HG03354 (cell line): ENCODE measurements at regions not wholly inside any gene's neighbourhood (a gene's known extent, or its start where the extent isn't known, plus 50 kb on each side); places are given as distances from the start of the nearest gene placed in this dataset.
"Not testable (repeated sequence)": the region's sequence is repeated elsewhere in the genome, so short reads cannot be mapped to it uniquely, and the experiment has no call there.

Experiments
- ATAC-seq: cut with Tn5 transposase; IDR thresholded peaks from one replicate; pipeline ENCODE4 v1.9.1; 2021; ENCODE audit warnings: mild to moderate bottlenecking; ENCODE audit not compliant: unreplicated experiment, poor library complexity, severe bottlenecking

- ATAC-seq, result no peak
Measured at GRCh38 chr16:80109581-80109980, 431.2 kb upstream of the DYNLRB2 start.

- ATAC-seq, result no peak
Measured at GRCh38 chr16:80107900-80108299, 432.9 kb upstream of the DYNLRB2 start.

- ATAC-seq, result no peak
Measured at GRCh38 chr16:80105751-80106150, 435.0 kb upstream of the DYNLRB2 start.

- ATAC-seq, result no peak
Measured at GRCh38 chr16:80105160-80105559, 435.6 kb upstream of the DYNLRB2 start.

- no peak for ATAC-seq
Measured at GRCh38 chr16:80104401-80104800, 436.4 kb upstream of the DYNLRB2 start.

- no peak for ATAC-seq
Measured at GRCh38 chr16:80103463-80103862, 437.3 kb upstream of the DYNLRB2 start.

GRCh38 chr16:80100846-80101451 lies 439.8 kb upstream of the DYNLRB2 start:
- no peak for ATAC-seq

GRCh38 chr16:80100186-80100585 lies 440.6 kb upstream of the DYNLRB2 start:
- ATAC-seq, result no peak

GRCh38 chr16:80097098-80097497 lies 443.7 kb upstream of the DYNLRB2 start:
- ATAC-seq, result no peak

GRCh38 chr16:80092681-80093080 lies 448.1 kb upstream of the DYNLRB2 start:
- no peak for ATAC-seq

GRCh38 chr16:80091453-80091852 lies 449.3 kb upstream of the DYNLRB2 start:
- not testable (repeated sequence) for ATAC-seq

- no peak for ATAC-seq
Measured at GRCh38 chr16:80085606-80086005, 455.2 kb upstream of the DYNLRB2 start.

- no peak for ATAC-seq
Measured at GRCh38 chr16:80084614-80085013, 456.2 kb upstream of the DYNLRB2 start.

GRCh38 chr16:80084163-80084562 lies 456.6 kb upstream of the DYNLRB2 start:
- no peak for ATAC-seq

GRCh38 chr16:80082906-80083305 lies 457.9 kb upstream of the DYNLRB2 start:
- ATAC-seq, result no peak

GRCh38 chr16:80081846-80082245 lies 458.9 kb upstream of the DYNLRB2 start:
- no peak for ATAC-seq

GRCh38 chr16:80080287-80080851 lies 460.4 kb upstream of the DYNLRB2 start:
- no peak for ATAC-seq

GRCh38 chr16:80079072-80079471 lies 461.7 kb upstream of the DYNLRB2 start:
- ATAC-seq, result no peak

- no peak for ATAC-seq
Measured at GRCh38 chr16:80077696-80078095, 463.1 kb upstream of the DYNLRB2 start.

- no peak for ATAC-seq
Measured at GRCh38 chr16:80074329-80074728, 466.5 kb upstream of the DYNLRB2 start.

GRCh38 chr16:80071964-80072456 lies 468.8 kb upstream of the DYNLRB2 start:
- no peak for ATAC-seq
